ENCODE measurements at regions not wholly inside any gene's neighbourhood (a gene's known extent, or its start where the extent isn't known, plus 50 kb on each side); places are given as distances from the start of the nearest gene placed in this dataset.

DNA sequence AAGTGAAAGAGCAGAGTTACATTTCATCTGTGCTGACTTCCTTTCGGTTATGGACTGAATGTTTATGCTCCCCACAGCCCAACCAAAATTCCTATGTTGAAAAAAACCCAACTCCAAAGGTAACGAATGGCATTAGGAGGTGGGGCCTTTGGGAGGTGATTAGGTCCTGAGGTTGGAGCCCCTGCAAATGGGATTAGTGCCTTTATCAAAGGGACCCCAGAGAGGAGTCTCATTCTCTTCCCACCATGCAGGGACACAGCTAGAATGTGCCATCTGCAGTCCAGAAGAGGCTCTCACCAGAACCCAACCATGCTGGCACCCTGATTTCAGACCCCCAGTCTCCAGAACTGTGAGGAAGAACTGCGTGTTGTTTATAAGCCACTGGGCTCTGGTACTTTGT is 199.3 kb downstream of the TOMM20 start:
- DNase-seq, result no peak

DNA sequence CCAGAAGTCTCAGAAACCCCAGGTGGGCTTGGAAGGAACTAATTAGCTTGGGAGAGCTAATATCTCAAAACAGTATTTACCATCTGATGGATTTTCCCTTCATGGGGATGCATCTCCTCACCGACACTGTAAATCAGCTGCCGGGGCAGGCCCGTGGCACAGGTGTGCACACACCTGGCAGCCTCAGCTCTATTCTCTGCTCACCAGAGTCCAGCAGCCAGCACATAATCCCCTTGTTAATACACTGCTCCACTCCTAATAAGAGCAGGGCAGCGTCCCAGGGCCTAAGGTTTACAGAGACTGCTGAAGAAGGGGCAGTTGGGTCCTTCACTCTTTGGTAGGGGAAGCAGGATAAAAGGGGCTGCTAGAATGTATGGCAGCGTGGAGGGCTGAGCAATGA is 200.0 kb downstream of the TOMM20 start:
- DNase-seq, result peak; percentile 47

DNA sequence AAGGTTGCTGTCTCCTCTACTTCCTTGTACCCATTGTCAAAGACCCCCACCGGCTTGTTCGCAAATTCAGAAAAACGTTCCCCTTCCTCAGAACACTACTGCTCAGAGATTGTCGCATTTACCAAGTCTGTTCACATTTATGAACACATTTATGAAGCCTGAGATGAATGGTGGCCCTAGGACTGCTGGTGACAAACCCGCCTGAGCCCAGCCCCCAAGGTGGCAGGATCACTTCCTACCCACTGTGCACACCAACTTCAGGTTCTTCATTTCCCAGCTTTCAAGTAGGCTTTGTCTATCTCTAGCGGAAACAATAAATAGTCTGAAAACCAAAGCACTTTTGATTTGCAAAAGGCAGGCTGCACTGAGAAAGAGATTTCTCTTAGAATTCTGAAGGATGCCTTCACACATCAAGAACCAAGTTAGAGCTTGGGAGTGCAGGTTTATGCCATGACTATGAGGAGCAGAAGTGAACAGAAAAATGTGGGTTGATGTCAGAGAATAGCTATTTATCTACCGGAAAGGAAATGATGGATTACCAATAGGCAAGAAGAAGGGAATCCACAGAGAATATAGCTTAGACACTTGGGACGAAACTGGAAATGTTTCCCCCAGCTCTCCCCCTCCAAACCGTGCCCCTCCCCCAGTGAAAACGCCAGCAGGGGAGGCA is 200.5 kb downstream of the TOMM20 start:
- DNase-seq, result no peak

DNA sequence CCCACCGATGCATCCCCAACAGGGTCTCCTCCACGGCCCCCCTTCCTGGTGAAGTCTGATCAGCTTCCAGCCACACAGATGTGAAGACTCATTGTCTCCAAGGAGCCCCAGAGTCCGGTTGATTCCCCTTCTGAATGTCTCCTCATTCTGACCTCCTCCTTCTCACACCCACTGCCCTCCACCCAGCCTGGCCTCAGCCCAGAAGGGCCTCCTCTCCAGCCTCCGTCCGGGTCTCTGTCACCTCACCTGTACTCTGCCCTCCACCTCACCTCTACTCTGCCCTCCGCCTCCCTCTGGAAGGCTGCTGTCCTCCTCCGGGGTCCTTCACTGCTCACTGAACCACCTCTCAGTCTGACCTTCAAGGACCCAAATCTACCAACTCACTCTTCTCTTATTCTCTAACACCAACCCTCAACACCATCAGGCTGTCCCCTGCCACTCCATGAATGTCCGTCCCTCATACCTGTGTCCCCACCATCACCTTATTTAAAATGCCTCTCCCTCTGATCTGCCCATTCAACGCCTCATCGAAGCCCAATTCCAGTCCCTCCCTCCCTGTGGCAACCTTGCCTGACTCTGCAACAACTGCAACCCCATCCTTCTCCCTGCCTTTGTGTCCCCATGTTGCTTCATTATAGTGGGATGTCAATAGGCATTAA is 201.2 kb downstream of the TOMM20 start:
- no peak for DNase-seq

DNA sequence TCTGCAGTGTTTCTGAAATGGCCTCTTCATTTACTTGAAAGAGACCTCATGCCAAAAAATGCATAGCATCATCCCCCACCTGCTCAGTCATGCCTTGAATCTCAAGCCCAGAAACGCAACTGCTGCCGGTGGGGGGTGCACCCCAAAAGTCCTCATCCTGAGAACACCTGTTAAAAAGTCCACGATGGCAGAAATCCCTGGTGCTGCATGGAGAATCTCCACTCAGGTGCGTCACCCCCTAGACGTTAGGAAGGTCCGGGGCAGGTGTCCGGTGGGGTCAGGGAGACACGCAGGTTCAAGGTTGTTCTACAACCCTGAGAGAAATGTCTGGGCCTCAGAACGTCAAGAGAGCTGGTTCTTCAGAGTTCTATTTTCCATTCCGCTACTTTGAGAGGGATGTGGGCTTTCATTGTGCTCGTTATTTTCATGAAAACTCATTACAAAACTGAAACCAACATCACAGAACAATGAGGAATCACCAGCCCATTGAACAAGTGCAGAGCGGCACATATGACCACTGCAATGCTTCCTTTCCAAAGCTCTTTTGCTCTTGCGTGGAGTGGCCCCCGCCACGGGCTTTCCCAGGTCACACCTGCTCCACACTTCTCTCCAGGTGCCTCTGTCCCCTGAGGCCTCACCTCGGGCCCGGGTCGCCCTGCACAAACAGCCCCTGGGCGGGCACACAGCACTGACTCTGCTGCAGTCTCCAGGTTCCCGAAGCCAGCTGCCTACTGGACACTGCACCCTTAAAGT is 201.9 kb downstream of the TOMM20 start:
- DNase-seq, result no peak

DNA sequence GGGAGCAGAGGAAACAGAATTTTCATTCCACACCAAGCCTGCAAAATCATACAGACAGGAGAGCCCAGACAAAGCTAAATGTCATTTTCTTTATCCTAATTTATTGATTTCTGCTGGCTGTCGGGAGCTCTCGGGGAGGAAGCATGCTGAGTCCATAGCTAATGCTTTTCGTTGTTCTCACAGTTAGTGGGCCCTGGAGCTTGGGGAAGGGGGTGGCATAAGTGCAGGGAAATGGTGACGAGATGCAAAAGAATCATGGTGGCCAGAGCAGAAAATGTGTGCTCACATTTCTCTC is 202.4 kb downstream of the TOMM20 start:
- DNase-seq, result no peak

DNA sequence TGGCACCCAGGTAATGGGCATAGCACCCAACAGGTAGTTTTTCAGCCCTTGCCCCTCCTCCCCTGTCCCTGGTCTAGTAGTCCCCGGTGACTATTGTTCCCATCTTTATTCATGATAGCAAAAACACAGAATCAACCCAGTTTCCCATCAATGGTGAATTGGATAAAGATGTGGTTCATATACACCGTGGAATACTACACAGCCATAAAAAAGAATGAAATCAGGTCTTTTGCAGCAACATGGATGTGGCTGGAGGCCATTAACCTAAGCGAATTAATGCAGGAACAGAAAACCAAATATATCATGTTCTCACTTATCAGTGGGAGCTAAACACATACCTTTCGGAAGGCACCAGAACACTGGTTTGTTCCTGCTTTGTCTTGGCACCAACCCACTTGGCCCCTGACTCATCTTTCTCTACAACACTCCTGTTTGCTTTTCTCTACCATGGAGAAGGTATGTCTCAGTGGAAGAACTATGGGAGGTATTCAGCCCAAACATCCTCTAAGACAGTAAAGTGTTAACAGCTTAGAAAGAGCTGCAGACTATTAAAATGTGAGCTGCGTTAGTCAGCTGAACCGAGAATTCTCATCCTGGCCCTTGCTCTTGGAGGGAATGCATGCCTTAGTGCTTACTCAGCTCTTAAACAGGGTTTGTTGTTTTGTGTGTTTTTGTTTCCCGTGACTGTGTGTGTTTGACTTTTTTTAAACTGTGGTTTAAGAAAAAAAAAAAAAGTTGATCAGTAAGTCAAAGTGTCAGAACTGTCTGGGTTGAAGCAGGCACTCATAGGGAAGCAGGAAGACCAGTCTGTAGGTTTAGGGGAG is 203.0 kb downstream of the TOMM20 start:
- DNase-seq, result no peak

DNA sequence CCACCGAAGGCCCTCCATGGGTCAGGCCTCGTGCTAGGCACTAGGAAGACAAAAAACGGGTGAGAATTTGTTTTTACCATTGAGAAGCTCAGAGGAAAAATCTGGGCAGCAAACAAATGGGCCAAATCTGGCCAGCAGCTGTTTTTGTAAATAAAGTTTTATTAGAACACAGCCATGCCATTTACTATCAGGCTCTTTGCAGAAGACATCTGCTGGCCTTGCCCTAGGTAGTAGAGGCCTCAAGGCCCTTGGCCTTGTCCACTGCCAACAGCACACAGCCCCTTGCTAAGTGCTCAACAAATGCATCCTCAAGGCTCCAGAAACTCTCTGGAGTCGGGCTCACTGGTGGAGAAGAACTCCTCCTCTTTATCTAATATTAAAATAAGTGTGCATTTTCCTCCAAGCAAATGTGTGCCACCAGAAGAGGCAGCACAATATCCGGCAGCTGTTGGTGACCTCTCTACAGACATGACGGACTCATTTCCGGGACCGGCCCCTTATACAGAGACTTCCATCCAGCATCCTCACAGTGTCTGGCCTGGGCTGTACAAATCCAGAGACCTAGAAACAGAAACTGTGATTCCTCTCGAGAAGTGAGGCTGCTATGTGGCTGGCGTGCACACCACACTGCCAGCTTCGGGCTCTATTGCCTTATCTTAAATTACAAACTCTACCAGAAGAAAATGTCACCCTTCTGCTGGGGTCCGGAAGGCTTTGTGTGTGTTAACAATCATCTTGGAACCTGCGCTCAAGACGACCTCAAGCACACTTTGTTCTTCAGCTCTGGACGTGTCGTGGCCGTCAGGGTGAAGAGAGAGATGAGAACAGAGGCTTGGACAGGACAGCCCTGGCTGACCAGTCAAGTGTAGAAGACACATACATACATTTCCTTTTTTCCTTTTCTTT is 203.9 kb downstream of the TOMM20 start:
- DNase-seq, result no peak

DNA sequence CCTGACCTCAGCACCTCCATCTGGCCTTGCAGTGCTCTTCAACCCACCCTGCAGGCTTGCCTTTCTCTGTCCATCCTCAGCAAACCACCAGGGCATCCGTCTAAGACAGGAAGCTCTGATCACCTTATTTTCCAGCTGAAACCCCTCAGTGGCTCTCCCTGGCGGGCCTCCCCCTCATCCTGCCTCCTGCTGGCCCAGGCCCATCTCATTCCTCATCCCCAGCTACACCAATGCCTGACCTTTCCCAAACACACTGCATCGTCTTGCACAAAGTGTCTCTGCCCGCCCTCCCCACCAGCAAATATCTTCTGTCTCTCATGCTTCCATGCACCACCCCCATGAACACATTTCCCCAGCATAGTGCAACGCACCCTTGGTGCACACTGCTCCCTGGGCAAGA is 205.0 kb downstream of the TOMM20 start:
- DNase-seq, result no peak

DNA sequence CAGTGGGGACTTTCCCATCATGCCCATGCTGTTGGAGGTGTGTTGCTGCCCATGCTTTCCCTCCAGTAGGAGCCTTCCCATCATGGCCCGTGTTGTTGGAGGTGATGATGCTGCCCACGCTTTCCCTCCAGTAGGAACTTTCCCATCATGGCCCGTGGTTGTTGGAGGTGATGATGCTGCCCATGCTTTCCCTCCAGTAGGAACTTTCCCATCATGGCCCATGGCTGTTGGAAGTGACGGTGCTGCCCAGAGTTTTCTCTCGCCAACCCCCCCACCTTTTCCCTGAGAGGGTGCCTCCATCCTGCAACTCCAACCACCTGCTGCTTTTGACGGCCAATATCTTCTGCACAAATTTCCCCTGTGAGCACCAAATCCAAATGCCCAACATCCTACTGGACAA is 205.7 kb downstream of the TOMM20 start:
- DNase-seq, result no peak

DNA sequence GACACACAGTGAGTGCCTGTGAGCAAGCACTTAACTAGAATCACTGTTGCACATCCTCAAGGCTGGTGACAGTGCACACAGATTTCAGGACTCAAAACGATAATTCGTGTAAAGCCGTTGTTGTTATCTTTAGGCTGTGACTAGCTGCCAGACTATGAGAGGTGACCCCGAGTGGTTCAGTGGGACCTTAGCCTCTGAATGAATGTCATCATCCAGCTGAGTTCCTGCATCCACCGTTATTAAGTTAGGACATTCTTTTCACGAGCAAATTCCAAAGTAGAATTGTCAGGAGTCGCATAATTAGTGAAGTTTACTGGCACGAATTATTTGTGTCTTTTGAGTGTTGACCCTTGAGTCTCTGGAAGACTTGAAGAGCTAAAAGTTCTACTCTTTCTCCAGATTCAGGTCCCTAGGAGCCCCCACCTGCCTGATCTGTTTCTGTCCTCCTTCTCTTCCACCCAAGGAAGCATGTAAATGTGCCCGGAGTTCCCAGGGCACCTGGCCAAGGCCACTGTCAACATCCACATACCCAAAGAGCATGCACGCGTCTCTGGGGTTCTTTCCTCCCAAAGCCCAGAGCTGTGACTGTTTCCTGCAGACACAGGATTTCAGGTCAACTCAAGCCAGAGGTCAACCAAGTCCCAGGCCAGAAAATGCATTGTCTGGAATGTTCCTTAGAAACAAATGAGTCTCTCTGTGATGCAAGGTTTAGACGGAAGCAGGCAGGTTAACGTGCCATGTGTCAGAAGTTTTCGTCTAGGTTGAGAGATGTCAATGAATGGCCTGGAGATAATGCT is 207.2 kb downstream of the TOMM20 start:
- no peak for DNase-seq

DNA sequence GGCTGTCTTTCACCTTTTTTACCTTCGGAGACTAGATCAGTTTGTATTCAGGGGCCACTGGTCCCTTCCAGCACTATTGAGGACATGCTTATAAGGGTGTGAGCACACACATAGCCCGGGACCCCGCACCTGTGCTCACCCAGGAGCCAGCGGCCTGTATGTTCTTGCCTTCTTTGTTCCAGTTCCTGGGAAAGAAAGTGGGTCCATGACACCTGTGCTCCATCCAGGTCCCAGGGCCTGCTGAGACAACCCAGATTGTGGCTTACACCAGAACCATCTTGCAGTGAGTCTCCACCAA is 207.8 kb downstream of the TOMM20 start:
- DNase-seq, result no peak

DNA sequence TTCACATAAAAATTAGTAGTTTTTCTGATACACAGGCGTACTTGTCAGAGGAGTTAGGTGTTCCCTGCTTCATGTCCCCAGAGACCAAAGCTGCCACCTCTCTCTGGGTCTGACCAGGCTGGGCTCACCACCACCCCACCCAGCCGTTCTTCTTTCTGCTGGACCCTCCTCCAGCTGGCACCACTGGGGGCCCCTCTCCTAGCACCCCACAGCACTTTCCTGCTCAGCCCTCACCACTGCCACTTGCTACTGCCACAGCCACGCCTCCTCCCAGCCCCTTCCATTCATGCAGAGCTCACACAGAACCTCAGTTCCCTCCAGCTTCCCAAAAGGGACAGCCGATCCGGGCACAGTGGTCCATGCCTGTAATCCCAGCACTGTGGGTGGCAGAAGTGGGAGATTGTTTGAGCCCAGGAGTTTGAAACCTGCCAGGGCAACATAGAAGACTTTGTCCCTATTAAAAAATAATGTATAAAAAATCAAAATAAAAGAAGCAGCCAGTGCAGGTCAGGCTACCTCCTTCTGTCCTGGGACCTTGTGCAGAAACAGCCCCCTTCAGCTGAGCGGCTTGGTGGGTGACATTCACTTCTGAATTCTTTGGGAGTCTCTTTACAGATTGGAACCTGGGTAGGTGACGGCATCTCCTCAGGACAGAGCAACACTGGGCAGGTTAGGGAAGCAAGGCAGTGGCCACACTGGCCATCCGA is 208.3 kb downstream of the TOMM20 start:
- DNase-seq, result no peak

DNA sequence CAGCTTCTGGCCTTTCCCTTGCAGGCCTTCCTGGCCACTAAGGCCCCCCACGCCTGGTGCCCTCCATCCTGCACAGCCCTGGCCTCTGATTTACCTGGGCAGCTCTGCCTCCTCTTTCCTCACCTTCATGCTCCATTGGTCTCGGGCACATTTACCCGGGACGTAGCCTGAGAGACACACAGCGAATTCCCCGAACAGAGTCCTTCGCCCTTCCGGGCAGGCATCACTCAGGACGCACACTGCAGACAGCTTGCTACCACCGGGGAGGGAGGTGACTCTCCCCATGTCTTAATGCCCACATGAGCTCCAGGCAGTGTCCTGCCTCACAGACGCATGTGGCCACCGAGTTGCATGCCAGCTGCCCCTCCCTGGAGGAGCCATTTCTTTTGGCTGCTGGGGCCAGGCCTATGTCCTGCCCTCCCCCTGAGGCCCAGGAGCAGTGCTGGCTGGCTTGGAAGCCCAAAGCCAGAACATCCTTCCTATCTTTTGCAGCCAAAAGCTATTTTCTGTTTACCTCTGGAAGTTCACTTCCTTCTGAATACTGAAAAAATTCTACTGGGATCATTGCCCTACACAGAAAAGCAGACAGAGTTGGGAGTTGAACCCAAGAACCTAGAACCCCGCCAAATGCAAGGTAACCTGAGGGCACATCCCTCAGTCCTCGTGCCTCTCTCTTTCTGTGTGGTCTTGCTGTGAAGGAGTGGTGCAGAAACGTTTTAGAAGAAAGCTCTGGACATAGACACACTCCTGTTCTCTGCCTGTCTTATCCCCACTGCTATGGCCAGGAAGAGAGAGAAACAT is 209.5 kb downstream of the TOMM20 start:
- DNase-seq, result no peak

DNA sequence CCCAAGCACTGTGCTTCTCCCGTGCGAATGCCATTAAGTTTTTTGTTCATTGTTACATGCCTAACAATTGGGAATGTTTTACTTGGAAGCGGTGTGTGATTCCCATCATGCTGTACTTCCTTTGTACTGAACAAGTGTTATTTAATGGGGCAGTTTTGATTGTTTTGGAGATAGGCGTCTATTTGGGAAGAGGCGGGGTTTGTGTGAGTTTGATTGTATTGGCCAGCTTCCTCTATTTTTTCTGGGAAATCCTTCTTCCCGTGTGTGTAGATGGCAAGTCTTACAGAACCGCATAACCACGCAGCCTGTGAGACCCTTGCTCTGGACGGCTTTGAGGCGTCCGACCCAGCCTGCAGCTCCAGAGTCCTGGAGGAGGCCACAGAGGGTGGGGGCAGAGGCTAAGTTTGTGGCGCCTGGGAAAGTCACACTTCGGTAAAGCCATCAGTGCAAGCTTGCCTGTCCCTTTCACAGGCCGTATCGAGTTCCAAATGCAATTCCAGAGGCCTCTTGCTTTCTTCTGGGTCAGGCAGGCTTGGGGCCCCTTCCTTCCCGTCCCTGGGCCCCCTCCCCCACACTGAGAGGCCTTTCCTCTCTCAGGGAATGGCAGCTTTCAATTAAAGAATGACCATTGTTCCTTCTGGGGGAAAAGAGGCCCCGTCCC is 210.3 kb downstream of the TOMM20 start:
- no peak for DNase-seq

DNA sequence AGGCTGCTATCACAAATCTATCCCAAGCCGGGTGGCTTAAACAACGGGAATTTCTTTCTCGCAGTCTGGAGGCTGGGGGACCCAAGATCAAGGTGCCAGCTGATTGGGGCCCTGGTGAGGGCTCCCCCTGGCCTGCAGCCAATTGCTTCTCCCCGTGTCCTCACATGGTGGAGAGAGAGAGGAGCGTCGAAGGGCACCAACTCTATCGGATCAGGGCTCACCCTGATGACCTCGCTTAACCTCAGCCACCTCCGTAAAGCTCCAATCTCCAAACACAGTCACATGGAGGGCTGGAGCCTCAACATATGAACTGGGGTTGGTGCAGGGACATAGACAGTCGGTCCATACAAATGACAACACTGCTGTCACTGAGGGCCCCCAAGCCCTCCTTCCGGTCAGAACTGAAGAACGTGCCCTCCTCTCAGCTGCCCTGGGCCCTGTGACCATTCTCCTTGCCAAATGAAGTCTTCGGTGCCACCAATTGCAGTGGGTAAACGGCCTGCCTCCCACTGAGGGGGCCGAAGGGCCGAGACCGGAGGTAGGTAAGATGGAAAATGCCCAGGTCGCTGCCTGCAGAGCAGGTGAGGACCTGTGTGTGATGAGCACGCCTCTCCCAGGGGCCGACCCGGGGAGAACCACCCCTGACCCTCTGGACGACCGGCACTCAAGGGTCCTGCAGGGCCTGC is 211.0 kb downstream of the TOMM20 start:
- no peak for DNase-seq

DNA sequence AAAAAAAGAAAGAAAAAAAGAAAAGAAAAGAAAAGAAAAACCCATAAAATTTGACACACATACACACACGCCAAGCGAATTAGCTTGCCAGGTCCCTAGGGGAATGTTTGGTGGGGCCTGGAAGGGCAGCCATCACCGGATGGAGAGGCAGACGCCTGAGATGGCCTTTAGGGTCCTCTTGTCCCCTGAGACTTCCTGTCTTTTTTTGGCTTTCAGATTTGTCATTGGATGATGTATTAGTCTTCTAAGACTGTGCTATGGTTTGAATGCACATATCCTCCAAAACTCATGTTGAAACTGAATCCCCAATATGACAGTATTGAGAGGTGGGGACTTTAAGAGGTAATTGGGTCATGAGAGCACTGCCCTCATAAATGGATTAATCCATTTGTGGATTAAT is 211.8 kb downstream of the TOMM20 start:
- no peak for DNase-seq

DNA sequence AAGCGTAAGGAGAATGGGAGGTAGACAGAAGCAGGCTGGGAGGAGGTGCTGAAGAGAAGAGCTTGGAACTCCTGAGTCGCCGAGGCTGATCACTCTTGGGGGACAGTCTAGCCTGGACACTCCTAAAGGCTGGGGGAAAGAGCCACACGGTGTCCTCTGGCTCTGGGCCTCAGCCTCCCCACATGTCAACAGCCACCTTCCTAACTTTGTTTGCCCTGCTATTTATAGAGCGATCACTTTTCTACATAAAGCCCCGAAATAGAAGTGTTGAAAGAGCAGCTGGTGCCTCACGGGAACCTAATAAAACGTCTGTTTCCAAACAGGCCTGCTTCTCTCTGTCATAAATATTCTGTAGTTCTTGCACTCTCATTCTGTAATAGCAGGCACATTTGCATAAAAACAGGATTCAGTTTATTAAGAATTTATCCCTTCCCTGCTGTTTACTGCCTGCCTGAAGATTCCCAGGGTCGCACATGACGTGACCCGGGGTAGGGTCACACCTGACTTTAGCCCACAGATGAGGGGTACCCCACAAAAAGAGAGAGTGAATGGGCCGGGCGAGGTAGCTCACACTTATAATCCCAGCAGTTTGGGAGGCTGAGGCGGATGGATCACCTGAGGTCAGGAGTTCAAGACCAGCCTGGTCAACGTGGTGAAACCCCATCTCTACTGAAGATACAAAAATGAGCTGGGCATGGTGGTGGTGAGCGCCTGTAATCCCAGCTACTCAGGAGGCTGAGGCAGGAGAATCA is 212.5 kb downstream of the TOMM20 start:
- DNase-seq, result peak; percentile 22
